ENCODE measurements at regions not wholly inside any gene's neighbourhood (a gene's known extent, or its start where the extent isn't known, plus 50 kb on each side); places are given as distances from the start of the nearest gene placed in this dataset.

DNA sequence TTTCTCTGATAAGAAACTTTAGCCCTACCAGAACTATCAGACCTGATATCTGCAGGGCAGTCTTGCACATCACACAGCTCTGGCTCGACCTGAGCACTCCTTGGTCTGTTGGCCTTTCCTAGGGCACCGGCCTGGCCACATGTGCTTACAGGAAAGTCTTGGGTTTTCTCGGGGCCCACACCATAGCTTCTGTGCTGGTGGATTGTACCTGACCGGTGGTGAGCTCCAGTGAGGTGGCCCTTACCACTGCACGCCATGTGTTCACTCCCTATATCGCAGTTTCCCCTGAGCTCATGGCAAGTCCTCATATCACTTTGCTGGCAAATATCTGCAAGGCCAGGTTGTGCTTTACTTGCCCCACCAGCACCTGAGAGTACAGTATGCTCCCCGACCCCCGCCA is 2637.4 kb downstream of the ARAP2 start:
- Histone ChIP-seq H3K27me3 (ENCODE audit: control insufficient read depth in 2 of 2, insufficient read depth in 2 of 2, low read length in 2 of 2) (no peaks in the 10 kb centered on the region), H3K36me3 (replicated peaks in 1 of 2; ENCODE audit: control insufficient read depth in 1 of 2, insufficient read depth in 2 of 2, low read length in 2 of 2) (no peaks in the 10 kb centered on the region), H3K4me2 (replicated peaks; ENCODE audit: extremely low read depth, low read length, poor library complexity, severe bottlenecking) (no peak overlapping the region), H3K27ac (ENCODE audit: low read depth in 1 of 2, low read length in 2 of 2) (no peak overlapping the region), H2AFZ (ENCODE audit: insufficient read depth, low read depth, low read length, poor library complexity, severe bottlenecking) (no peak overlapping the region), H3K79me2 (ENCODE audit: insufficient read depth, low read length) (no peaks in the 10 kb centered on the region), H3K4me3 (replicated peaks in 1 of 3; ENCODE audit: low read depth in 2 of 3, low read length in 3 of 3) (no peak overlapping the region), H4K20me1 (ENCODE audit: insufficient read depth, low read length) (no peaks in the 10 kb centered on the region), H3K9ac (ENCODE audit: insufficient read depth, low read length, poor library complexity, severe bottlenecking) (no peak overlapping the region), H3K9me3 (replicated peaks in 1 of 2; ENCODE audit: control insufficient read depth in 1 of 2, insufficient read depth in 1 of 2, low read length in 2 of 2) (peaks cover 32 to 41% of the 10 kb centered on the region in 2 donors), H3K4me1 (ENCODE audit: control insufficient read depth in 1 of 2, insufficient read depth in 2 of 2, low read length in 2 of 2) (no peaks in the 10 kb centered on the region)
- 91% methylated on average over 8 of the region's 8 CpGs for WGBS (ENCODE audit: insufficient coverage)
- Mint-ChIP-seq H3K4me1 (no peaks in the 10 kb centered on the region), H3K36me3 (no peaks in the 10 kb centered on the region), H3K9me3 (peaks cover 5 to 28% (median 13%) of the 10 kb centered on the region in 7 donors), H3K4me3 (no peak overlapping the region), H3K27me3 (ENCODE audit: low read depth in 3 of 3) (no peaks in the 10 kb centered on the region), H3K27ac (peak overlapping the region in 1 of 7 donors; percentile 81)
- DNase-seq: no peak
- intact Hi-C loops (cut with micrococcal nuclease): no loop called here
- TF ChIP-seq, protein P1, sequence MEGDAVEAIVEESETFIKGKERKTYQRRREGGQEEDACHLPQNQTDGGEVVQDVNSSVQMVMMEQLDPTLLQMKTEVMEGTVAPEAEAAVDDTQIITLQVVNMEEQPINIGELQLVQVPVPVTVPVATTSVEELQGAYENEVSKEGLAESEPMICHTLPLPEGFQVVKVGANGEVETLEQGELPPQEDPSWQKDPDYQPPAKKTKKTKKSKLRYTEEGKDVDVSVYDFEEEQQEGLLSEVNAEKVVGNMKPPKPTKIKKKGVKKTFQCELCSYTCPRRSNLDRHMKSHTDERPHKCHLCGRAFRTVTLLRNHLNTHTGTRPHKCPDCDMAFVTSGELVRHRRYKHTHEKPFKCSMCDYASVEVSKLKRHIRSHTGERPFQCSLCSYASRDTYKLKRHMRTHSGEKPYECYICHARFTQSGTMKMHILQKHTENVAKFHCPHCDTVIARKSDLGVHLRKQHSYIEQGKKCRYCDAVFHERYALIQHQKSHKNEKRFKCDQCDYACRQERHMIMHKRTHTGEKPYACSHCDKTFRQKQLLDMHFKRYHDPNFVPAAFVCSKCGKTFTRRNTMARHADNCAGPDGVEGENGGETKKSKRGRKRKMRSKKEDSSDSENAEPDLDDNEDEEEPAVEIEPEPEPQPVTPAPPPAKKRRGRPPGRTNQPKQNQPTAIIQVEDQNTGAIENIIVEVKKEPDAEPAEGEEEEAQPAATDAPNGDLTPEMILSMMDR (IDR thresholded peaks at IDR 0.05): no peak

DNA sequence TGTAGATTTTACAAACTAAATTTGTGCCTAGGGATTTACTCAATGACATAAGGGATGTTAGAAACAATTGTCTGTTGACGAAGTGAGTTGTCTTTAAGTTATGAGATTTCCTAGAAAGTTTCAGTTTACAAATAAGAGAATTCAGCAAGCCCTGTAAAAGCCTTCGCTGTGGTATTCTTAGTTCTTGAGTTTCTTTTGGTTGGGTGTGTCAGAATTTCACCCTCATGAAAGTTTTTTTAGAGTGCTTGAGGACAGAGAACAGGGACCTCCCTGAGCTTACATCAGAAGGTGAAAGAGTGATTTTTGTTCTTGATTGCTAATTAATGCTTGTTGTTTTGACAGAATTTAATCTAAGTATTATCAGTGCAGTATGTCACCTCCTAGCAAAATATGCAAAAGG is 2628.2 kb downstream of the ARAP2 start:
- Histone ChIP-seq H3K4me1 (ENCODE audit: control insufficient read depth in 1 of 2, insufficient read depth in 2 of 2, low read length in 2 of 2) (no peaks in the 10 kb centered on the region), H3K27ac (ENCODE audit: low read depth in 1 of 2, low read length in 2 of 2) (no peak overlapping the region), H3K9ac (ENCODE audit: insufficient read depth, low read length, poor library complexity, severe bottlenecking) (no peak overlapping the region), H3K79me2 (ENCODE audit: insufficient read depth, low read length) (no peaks in the 10 kb centered on the region), H4K20me1 (ENCODE audit: insufficient read depth, low read length) (no peaks in the 10 kb centered on the region), H2AFZ (ENCODE audit: insufficient read depth, low read depth, low read length, poor library complexity, severe bottlenecking) (no peak overlapping the region), H3K36me3 (replicated peaks in 1 of 2; ENCODE audit: control insufficient read depth in 1 of 2, insufficient read depth in 2 of 2, low read length in 2 of 2) (no peaks in the 10 kb centered on the region), H3K27me3 (ENCODE audit: control insufficient read depth in 2 of 2, insufficient read depth in 2 of 2, low read length in 2 of 2) (no peaks in the 10 kb centered on the region), H3K9me3 (replicated peaks in 1 of 2; ENCODE audit: control insufficient read depth in 1 of 2, insufficient read depth in 1 of 2, low read length in 2 of 2) (peaks cover 0 to 8% of the 10 kb centered on the region in 2 donors), H3K4me2 (replicated peaks; ENCODE audit: extremely low read depth, low read length, poor library complexity, severe bottlenecking) (no peak overlapping the region), H3K4me3 (replicated peaks in 1 of 3; ENCODE audit: low read depth in 2 of 3, low read length in 3 of 3) (no peak overlapping the region)
- Mint-ChIP-seq H3K36me3 (no peaks in the 10 kb centered on the region), H3K4me1 (no peaks in the 10 kb centered on the region), H3K27ac (no peak overlapping the region), H3K9me3 (peaks cover 0 to 5% (median 5%) of the 10 kb centered on the region in 7 donors), H3K27me3 (ENCODE audit: low read depth in 3 of 3) (no peaks in the 10 kb centered on the region), H3K4me3 (no peak overlapping the region)
- no peak for DNase-seq
- TF ChIP-seq, protein P1 (IDR thresholded peaks at IDR 0.05): no peak
- 90% methylated on average over 2 of the region's 2 CpGs for WGBS (ENCODE audit: insufficient coverage)
- intact Hi-C loops (cut with micrococcal nuclease): no loop called here
